Fibroblast of lung (primary cell): ENCODE measurements at regions not wholly inside any gene's neighbourhood (a gene's known extent, or its start where the extent isn't known, plus 50 kb on each side); places are given as distances from the start of the nearest gene placed in this dataset.

Experiments used
- CTCF ChIP-seq, 2 donors: IDR thresholded peaks in 1 of 2; conservative IDR thresholded peaks in 1 of 2; 1 replicate in 1 of 2; 2 replicates in 1 of 2; pipeline ENCODE4 v1.5.1; 2011 to 2012; ENCODE audit warnings: low read length in 2 of 2, control low read depth in 1 of 2, inconsistent platforms in 1 of 2, low read depth in 1 of 2, mild to moderate bottlenecking in 1 of 2
- EZH2 ChIP-seq: IDR thresholded peaks from 2 replicates; pipeline ENCODE4 v1.5.1; 2012; ENCODE audit warnings: low read length, control low read depth, mild to moderate bottlenecking; ENCODE audit errors: missing control alignments

- no peak for TF ChIP-seq CTCF (conservative IDR thresholded peaks at IDR 0.05 in 1 of 2, IDR thresholded peaks at IDR 0.05 in 1 of 2; ENCODE audit: low read depth in 1 of 2, low read length in 2 of 2)
- no peak for TF ChIP-seq EZH2
These were observed 325.9 kb upstream of the ADAMTS5 start for GRCh38 chr21:27292783-27293182.
